GM23338 (cell line): ENCODE measurements at regions not wholly inside any gene's neighbourhood (a gene's known extent, or its start where the extent isn't known, plus 50 kb on each side); places are given as distances from the start of the nearest gene placed in this dataset.

Experiments used
- ATAC-seq: fragments of 200-7000 bp; cut with Tn5 transposase; 3 replicates; pipeline ENCODE4 v1.9.1; 2020
- DNase-seq: peaks from one replicate; pipeline ENCODE4 v3.0.0-alpha.2; 2015; ENCODE audit warnings: low spot score
- H2AFZ ChIP-seq: fragments of 200-600 bp; sonication (generic); 2 replicates; pipeline ENCODE4 v1.8.0; 2016; ENCODE audit warnings: antibody characterized with exemption, mild to moderate bottlenecking, moderate library complexity
- H3F3A ChIP-seq: fragments of 200-600 bp; sonication (generic); replicated peaks from 2 replicates; pipeline ENCODE4 v1.8.0; 2017; ENCODE audit warnings: antibody characterized with exemption, mixed run types, low read depth
- H3K27ac ChIP-seq: fragments of 200-600 bp; sonication (generic); 2 replicates; pipeline ENCODE4 v1.6.1; 2016; ENCODE audit warnings: low read depth
- H3K27me3 ChIP-seq: fragments of 200-600 bp; sonication (generic); 2 replicates; pipeline ENCODE4 v1.8.0; 2016; ENCODE audit warnings: mild to moderate bottlenecking, mixed run types, moderate library complexity; ENCODE audit not compliant: insufficient read depth
- H3K36me3 ChIP-seq: fragments of 200-600 bp; sonication (generic); 2 replicates; pipeline ENCODE4 v1.8.0; 2016; ENCODE audit warnings: mild to moderate bottlenecking; ENCODE audit not compliant: insufficient read depth
- H3K4me1 ChIP-seq: fragments of 200-600 bp; sonication (generic); 2 replicates; pipeline ENCODE4 v1.8.0; 2016; ENCODE audit warnings: mild to moderate bottlenecking, moderate library complexity; ENCODE audit not compliant: insufficient read depth
- H3K4me2 ChIP-seq: fragments of 200-600 bp; sonication (generic); 2 replicates; pipeline ENCODE4 v1.7.1; 2017; ENCODE audit warnings: mixed run types
- H3K4me3 ChIP-seq: fragments of 200-600 bp; sonication (generic); 2 replicates; pipeline ENCODE4 v1.6.1; 2016; ENCODE audit warnings: mixed run types
- H3K79me2 ChIP-seq: fragments of 200-600 bp; sonication (generic); replicated peaks from 2 replicates; pipeline ENCODE4 v1.8.0; 2017; ENCODE audit warnings: mild to moderate bottlenecking; ENCODE audit not compliant: insufficient read depth
- H3K9me2 ChIP-seq: fragments of 200-600 bp; sonication (generic); 2 replicates; pipeline ENCODE4 v1.8.0; 2017; ENCODE audit not compliant: insufficient read depth
- H4K20me1 ChIP-seq: fragments of 200-600 bp; sonication (generic); replicated peaks from 2 replicates; pipeline ENCODE4 v1.8.0; 2017; ENCODE audit warnings: mild to moderate bottlenecking; ENCODE audit not compliant: insufficient read depth
- H3K27ac Mint-ChIP-seq: 2 replicates; pipeline ENCODE4 v1.8.0; 2020; ENCODE audit warnings: inconsistent platforms, mild to moderate bottlenecking, moderate library complexity, mixed read lengths
- H3K27me3 Mint-ChIP-seq: 3 replicates; pipeline ENCODE4 v1.8.0; 2022; ENCODE audit warnings: low read depth, mild to moderate bottlenecking, moderate library complexity, mixed read lengths, inconsistent platforms; ENCODE audit not compliant: insufficient read depth, poor library complexity
- H3K36me3 Mint-ChIP-seq: 3 replicates; pipeline ENCODE4 v1.8.0; 2021; ENCODE audit warnings: low read depth, mild to moderate bottlenecking, inconsistent platforms, moderate library complexity, mixed read lengths
- H3K4me1 Mint-ChIP-seq: 3 replicates; pipeline ENCODE4 v1.8.0; 2020; ENCODE audit warnings: mild to moderate bottlenecking, inconsistent platforms, mixed read lengths
- H3K4me3 Mint-ChIP-seq: 3 replicates; pipeline ENCODE4 v1.8.0; 2021; ENCODE audit warnings: moderate library complexity, mild to moderate bottlenecking, inconsistent platforms, mixed read lengths
- H3K9me3 Mint-ChIP-seq: 3 replicates; pipeline ENCODE4 v1.8.0; 2020; ENCODE audit warnings: moderate library complexity, mild to moderate bottlenecking, inconsistent platforms, mixed read lengths
- NANOG ChIP-seq: IDR thresholded peaks from 2 replicates; pipeline ENCODE4 v1.6.1; 2016; ENCODE audit warnings: antibody characterized with exemption, borderline replicate concordance
- POLR2AphosphoS5 ChIP-seq: IDR thresholded peaks from 2 replicates; pipeline ENCODE4 v1.6.1; 2016; ENCODE audit warnings: antibody characterized with exemption, low read depth
- STAT1 ChIP-seq: IDR thresholded peaks from one replicate; pipeline ENCODE4 v1.6.1; 2016; ENCODE audit warnings: antibody characterized with exemption; ENCODE audit not compliant: unreplicated experiment
- ZNF331 ChIP-seq: fragments of 250-450 bp; sonication (Bioruptor Pico); IDR thresholded peaks from 2 replicates; pipeline ENCODE4 v1.5.0; 2020; ENCODE audit warnings: low read depth, mild to moderate bottlenecking, moderate library complexity
- TF ChIP-seq, protein P1 (sequence below): IDR thresholded peaks from one replicate; pipeline ENCODE4 v1.6.1; 2018; ENCODE audit warnings: antibody characterized with exemption; ENCODE audit not compliant: unreplicated experiment
- TF ChIP-seq, protein P2 (sequence below): fragments of 250-450 bp; sonication (Bioruptor Pico); IDR thresholded peaks from 2 replicates; pipeline ENCODE4 v1.5.0; 2020; ENCODE audit warnings: mild to moderate bottlenecking, moderate library complexity

DNA sequence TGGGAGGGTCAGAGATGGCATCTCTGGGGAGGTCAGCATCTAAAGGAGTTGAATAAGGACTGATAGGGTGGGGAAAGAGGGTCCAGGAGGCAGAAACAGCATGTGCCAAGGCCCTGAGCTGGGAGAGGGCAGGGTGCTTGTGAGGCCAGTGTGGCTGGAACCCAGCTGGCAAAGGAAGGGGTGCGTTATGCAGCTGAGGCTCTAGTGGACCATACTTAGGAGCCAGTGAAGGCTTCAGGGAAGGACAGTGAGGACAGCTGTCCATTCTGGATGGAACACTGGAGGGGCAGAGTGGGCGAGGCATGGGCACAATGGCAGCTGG, 57.1 kb upstream of the RPL11 start (continued):
- TF ChIP-seq, protein P1, sequence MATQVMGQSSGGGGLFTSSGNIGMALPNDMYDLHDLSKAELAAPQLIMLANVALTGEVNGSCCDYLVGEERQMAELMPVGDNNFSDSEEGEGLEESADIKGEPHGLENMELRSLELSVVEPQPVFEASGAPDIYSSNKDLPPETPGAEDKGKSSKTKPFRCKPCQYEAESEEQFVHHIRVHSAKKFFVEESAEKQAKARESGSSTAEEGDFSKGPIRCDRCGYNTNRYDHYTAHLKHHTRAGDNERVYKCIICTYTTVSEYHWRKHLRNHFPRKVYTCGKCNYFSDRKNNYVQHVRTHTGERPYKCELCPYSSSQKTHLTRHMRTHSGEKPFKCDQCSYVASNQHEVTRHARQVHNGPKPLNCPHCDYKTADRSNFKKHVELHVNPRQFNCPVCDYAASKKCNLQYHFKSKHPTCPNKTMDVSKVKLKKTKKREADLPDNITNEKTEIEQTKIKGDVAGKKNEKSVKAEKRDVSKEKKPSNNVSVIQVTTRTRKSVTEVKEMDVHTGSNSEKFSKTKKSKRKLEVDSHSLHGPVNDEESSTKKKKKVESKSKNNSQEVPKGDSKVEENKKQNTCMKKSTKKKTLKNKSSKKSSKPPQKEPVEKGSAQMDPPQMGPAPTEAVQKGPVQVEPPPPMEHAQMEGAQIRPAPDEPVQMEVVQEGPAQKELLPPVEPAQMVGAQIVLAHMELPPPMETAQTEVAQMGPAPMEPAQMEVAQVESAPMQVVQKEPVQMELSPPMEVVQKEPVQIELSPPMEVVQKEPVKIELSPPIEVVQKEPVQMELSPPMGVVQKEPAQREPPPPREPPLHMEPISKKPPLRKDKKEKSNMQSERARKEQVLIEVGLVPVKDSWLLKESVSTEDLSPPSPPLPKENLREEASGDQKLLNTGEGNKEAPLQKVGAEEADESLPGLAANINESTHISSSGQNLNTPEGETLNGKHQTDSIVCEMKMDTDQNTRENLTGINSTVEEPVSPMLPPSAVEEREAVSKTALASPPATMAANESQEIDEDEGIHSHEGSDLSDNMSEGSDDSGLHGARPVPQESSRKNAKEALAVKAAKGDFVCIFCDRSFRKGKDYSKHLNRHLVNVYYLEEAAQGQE, result no peak
- TF ChIP-seq, protein P2, sequence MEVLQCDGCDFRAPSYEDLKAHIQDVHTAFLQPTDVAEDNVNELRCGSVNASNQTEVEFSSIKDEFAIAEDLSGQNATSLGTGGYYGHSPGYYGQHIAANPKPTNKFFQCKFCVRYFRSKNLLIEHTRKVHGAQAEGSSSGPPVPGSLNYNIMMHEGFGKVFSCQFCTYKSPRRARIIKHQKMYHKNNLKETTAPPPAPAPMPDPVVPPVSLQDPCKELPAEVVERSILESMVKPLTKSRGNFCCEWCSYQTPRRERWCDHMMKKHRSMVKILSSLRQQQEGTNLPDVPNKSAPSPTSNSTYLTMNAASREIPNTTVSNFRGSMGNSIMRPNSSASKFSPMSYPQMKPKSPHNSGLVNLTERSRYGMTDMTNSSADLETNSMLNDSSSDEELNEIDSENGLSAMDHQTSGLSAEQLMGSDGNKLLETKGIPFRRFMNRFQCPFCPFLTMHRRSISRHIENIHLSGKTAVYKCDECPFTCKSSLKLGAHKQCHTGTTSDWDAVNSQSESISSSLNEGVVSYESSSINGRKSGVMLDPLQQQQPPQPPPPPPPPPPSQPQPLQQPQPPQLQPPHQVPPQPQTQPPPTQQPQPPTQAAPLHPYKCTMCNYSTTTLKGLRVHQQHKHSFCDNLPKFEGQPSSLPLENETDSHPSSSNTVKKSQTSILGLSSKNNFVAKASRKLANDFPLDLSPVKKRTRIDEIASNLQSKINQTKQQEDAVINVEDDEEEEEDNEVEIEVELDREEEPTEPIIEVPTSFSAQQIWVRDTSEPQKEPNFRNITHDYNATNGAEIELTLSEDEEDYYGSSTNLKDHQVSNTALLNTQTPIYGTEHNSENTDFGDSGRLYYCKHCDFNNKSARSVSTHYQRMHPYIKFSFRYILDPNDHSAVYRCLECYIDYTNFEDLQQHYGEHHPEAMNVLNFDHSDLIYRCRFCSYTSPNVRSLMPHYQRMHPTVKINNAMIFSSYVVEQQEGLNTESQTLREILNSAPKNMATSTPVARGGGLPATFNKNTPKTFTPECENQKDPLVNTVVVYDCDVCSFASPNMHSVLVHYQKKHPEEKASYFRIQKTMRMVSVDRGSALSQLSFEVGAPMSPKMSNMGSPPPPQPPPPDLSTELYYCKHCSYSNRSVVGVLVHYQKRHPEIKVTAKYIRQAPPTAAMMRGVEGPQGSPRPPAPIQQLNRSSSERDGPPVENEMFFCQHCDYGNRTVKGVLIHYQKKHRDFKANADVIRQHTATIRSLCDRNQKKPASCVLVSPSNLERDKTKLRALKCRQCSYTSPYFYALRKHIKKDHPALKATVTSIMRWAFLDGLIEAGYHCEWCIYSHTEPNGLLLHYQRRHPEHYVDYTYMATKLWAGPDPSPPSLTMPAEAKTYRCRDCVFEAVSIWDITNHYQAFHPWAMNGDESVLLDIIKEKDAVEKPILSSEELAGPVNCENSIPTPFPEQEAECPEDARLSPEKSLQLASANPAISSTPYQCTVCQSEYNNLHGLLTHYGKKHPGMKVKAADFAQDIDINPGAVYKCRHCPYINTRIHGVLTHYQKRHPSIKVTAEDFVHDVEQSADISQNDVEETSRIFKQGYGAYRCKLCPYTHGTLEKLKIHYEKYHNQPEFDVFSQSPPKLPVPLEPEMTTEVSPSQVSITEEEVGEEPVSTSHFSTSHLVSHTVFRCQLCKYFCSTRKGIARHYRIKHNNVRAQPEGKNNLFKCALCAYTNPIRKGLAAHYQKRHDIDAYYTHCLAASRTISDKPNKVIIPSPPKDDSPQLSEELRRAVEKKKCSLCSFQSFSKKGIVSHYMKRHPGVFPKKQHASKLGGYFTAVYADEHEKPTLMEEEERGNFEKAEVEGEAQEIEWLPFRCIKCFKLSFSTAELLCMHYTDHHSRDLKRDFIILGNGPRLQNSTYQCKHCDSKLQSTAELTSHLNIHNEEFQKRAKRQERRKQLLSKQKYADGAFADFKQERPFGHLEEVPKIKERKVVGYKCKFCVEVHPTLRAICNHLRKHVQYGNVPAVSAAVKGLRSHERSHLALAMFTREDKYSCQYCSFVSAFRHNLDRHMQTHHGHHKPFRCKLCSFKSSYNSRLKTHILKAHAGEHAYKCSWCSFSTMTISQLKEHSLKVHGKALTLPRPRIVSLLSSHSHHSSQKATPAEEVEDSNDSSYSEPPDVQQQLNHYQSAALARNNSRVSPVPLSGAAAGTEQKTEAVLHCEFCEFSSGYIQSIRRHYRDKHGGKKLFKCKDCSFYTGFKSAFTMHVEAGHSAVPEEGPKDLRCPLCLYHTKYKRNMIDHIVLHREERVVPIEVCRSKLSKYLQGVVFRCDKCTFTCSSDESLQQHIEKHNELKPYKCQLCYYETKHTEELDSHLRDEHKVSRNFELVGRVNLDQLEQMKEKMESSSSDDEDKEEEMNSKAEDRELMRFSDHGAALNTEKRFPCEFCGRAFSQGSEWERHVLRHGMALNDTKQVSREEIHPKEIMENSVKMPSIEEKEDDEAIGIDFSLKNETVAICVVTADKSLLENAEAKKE, result no peak
- no peak for TF ChIP-seq ZNF331 (CRISPR knock-in tag)
- no peak for TF ChIP-seq POLR2AphosphoS5

DNA sequence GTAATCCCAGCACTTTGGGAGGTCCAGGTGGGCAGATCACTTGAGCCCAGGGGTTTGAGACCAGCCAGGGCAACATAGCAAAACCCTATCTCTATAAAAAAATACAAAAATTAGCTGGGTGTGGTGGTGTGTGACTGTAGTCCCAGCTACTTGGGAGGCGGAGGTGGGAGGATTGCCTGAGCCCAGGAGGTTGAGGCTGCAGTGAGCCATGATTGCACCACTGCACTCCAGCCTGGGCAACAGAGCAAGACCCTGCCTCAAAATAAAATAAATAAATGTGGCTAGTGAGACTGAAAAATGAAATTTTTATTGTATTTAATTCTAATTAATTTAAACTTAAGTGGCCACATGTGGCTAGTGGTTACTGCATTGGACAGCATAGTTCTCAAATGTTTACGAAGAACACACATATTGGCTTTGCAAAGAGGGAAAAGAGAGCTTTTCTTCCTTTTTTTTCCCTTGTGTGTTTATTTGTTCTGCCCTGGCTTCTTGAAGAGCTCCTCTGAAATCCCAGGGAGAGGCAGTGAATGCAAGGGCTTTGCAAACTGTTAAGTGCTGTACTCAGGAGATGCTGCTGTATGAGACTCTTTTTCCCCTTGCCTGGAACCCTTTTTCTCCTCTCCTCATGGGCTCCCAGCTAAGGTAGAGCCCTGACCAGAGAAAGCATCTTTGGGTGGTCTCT, 59.0 kb upstream of the RPL11 start:
- H3K27ac Mint-ChIP-seq, result no peak overlapping the region
- DNase-seq (no peak), ATAC-seq (no peak)
- no peaks in the 10 kb centered on the region for H3K36me3 Mint-ChIP-seq
- Histone ChIP-seq H3K27me3 (no peaks in the 10 kb centered on the region), H3K9me2 (no peaks in the 10 kb centered on the region), H3K4me1 (peaks cover 12% of the 10 kb centered on the region), H2AFZ (no peak overlapping the region), H4K20me1 (no peaks in the 10 kb centered on the region), H3K79me2 (no peaks in the 10 kb centered on the region), H3K4me3 (no peak overlapping the region), H3K4me2 (no peak overlapping the region), H3K36me3 (no peaks in the 10 kb centered on the region), H3K27ac (no peak overlapping the region), H3F3A (no peaks in the 10 kb centered on the region; the same call in 1 of the 2 replicates)
- H3K4me3 Mint-ChIP-seq, result no peak overlapping the region
- peaks cover 26% of the 10 kb centered on the region for H3K27me3 Mint-ChIP-seq
- peaks cover 22% of the 10 kb centered on the region for H3K4me1 Mint-ChIP-seq
- H3K9me3 Mint-ChIP-seq, result no peaks in the 10 kb centered on the region
- TF ChIP-seq, protein P1, result no peak
- TF ChIP-seq STAT1 (no peak), ZNF331 (CRISPR knock-in tag) (no peak), NANOG (no peak)
